ENCODE measurements at regions not wholly inside any gene's neighbourhood (a gene's known extent, or its start where the extent isn't known, plus 50 kb on each side); places are given as distances from the start of the nearest gene placed in this dataset.
"Not testable (repeated sequence)": the region's sequence is repeated elsewhere in the genome, so short reads cannot be mapped to it uniquely, and the experiment has no call there.

DNA sequence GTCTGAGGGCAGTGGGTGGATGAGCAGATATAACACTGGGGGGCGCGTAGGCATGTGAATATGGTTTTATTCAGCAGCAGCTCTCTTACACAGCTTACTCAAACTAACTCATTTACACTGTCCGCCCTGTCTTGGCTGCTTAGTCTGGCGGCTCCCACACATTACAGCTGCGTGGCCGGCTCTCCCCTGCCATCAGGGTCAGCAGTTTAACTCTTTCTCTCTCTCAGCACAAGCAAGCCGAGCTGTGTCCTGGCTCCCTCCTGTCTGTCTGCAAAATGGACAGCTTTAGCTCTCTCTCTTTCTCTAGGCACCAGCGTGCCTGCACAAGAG lies 1310.1 kb upstream of the RAG2 start:
- in situ Hi-C loops (cut with HindIII; ENCODE audit: low sequenced_read_pairs) = no loop called here
- no peak for DNase-seq (ENCODE audit: low read depth, low spot score)
- TF ChIP-seq CTCF (IDR thresholded peaks at IDR 0.05; ENCODE audit: low read depth, low read length) = no peak
- H3K4me3 ChIP-seq (ENCODE audit: low read depth, low read length) = no peak overlapping the region

DNA sequence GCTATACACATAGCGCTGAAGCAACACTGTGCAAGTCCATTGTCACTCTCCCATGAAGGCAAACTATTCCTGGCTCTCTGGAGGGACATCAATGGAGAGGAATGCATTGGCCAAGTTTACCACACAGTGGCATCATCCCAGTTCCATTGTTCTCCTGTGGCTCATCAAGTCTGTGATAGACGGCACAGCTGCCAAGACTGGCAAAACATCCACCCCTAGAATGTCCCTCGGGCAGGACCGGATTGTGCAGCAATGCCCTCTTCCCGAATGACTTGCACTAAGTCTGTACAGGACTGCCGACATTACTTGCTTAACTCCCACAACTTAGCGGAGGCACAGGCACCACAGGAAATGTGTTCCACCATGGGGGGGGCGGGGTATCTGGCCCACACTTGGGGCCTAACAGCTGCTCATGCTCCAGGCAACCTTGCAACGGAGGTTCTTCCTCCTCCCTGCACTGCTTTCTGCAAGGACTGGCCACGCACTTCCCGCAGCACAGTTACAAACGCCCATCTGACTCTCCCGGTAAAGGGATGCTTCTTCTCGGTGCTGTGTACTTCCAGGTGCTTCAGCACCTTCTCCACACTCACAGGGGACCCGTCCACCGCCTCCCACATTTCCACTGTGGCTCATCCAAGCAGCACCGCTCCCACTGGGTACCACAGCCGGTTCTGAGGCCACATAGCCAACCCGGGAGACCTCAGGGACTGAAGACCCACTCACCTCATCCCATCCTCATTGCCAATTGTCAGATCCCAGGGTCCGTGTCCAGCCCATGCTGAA lies 1309.6 kb upstream of the RAG2 start:
- no peak overlapping the region for H3K4me3 ChIP-seq (ENCODE audit: low read depth, low read length)
- TF ChIP-seq CTCF (IDR thresholded peaks at IDR 0.05; ENCODE audit: low read depth, low read length) = no peak
- in situ Hi-C loops (cut with HindIII; ENCODE audit: low sequenced_read_pairs) = no loop called here
- no peak for DNase-seq (ENCODE audit: low read depth, low spot score)

DNA sequence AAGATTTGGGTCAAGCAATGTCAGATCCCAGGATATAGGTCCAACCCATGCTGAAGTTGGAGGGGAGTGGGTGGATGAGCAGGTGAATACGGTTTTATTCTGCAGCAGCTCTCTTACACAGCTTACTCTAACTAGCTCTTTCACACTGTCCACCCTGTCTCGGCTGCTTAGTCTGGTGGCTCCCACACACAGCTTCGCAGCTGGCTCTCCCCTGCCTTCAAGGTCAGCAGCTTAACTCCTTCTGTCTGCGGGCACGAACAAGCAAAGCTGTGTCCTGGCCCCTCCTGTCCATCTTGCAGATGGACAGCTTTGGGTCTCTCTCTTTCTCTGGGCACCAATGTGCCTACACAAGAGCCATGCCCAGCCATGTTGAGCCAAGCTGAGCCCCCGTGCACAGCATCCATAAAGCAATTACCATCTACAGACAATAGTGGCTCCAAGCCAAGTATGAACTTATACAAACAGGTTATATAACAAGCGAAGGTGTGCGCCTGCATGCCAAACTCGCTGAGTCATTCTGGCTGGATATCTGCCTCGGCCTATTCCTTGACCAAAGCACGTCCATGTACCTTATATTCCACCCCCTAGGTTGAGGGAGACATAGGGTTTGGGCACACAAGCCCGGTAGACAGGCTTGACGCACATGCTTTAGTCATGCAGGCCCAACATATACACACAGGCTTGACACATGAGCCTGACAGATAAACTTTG lies 1307.8 kb upstream of the RAG2 start:
- no peak for DNase-seq (ENCODE audit: low read depth, low spot score)
- TF ChIP-seq CTCF (IDR thresholded peaks at IDR 0.05; ENCODE audit: low read depth, low read length) = no peak
- in situ Hi-C loops (cut with HindIII; ENCODE audit: low sequenced_read_pairs) = no loop called here
- H3K4me3 ChIP-seq (ENCODE audit: low read depth, low read length) = no peak overlapping the region

- no peak for TF ChIP-seq CTCF (IDR thresholded peaks at IDR 0.05; ENCODE audit: low read depth, low read length)
These were observed 1298.0 kb upstream of the RAG2 start for GRCh38 chr11:37896016-37896415.

DNA sequence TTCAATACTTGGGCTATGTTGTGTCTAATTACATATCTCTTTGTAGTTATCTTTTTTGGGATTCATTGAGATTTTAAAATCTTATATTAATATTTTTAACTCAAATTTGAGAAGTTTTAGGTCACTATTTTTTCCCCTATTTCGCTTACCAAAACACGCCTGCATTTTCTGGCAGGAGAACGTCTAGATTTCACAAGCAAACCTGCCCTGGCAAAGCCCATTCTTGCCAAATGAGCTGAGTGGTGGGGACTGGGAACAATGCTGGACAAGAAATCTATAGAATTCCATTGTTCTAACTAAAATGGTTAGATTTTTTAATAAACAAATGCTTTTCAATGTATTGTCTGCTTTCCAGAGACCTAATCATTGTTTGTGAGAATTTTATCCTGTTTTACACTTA lies 1283.7 kb upstream of the RAG2 start:
- no peak for DNase-seq (ENCODE audit: low read depth, low spot score)
- no peak for TF ChIP-seq CTCF (IDR thresholded peaks at IDR 0.05; ENCODE audit: low read depth, low read length)
- H3K4me3 ChIP-seq (ENCODE audit: low read depth, low read length) = no peak overlapping the region
- in situ Hi-C loops (cut with HindIII; ENCODE audit: low sequenced_read_pairs) = no loop called here

More at GRCh38 chr11:37896016-37896415, 1298.0 kb upstream of the RAG2 start:
- H3K4me3 ChIP-seq (ENCODE audit: low read depth, low read length) = no peak overlapping the region
- in situ Hi-C loops (cut with HindIII; ENCODE audit: low sequenced_read_pairs) = no loop called here
- DNase-seq (ENCODE audit: low read depth, low spot score) = no peak

DNA sequence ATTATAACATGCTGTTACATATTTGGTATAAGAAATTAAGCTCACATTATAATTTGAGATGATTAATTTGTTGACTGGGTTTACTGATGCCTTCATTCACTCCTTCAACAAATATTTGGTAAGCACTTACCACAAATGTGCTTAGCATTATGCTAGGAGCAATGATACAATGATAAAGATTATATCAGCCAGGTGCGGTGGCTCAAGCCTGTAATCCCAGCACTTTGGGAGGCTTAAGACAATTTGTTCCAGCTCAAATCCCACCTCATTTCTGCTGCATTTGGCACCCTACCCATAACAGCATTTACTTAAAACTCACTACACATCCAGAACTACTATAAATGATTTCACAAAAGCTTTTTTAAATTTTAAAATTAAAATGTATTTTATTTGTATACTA lies 1263.6 kb upstream of the RAG2 start:
- in situ Hi-C loops (cut with HindIII; ENCODE audit: low sequenced_read_pairs) = no loop called here
- DNase-seq (ENCODE audit: low read depth, low spot score) = no peak
- H3K4me3 ChIP-seq (ENCODE audit: low read depth, low read length) = no peak overlapping the region
- no peak for TF ChIP-seq CTCF (IDR thresholded peaks at IDR 0.05; ENCODE audit: low read depth, low read length)

DNA sequence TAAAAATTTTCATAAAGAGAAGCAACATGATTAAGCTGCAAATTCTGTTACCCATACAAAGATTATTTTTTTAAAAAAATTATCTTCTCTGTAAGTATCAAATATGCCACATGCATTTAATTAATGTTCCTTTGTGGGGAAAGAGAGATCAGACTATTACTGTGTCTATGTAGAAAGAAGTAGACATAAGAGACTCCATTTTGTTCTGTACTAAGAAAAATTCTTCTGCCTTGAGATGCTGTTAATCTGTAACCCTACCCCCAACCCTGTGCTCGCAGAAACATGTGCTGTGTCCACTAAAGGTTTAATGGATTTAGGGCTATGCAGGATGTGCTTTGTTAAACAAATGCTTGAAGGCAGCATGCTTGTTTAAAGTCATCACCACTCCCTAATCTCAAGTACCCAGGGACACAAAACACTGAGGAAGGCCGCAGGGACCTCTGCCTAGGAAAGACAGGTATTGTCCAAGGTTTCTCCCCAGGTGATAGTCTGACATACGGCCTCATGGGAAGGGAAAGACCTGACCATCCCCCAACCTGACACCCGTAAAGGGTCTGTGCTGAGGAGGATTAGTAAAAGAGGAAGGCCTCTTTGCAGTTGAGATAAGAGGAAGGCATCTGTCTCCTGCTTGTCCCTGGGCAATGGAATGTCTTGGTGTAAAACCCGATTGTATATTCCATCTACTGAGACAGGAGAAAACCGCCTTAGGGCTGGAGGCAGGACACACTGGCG lies 1260.9 kb upstream of the RAG2 start:
- in situ Hi-C loops (cut with HindIII; ENCODE audit: low sequenced_read_pairs); H3K4me3 ChIP-seq (ENCODE audit: low read depth, low read length); DNase-seq (ENCODE audit: low read depth, low spot score): not testable (repeated sequence)
